Activated CD8-positive, alpha-beta T cell treated with anti-CD3 and anti-CD28 coated beads, Interleukin-2, amount 10 ng/mL, durations not matched to agents 7 days and 5 days (primary cell): ENCODE measurements at regions not wholly inside any gene's neighbourhood (a gene's known extent, or its start where the extent isn't known, plus 50 kb on each side); places are given as distances from the start of the nearest gene placed in this dataset.

Source experiments
- ATAC-seq: fragments of 150-1000 bp; cut with Tn5 transposase; one replicate; pipeline ENCODE4 v1.10.0; 2021; ENCODE audit warnings: moderate library complexity
- CTCF ChIA-PET: fragments of 350-600 bp; sonication (Branson Sonifier 250); formaldehyde crosslinking; loops from one replicate; lab custom pipeline; 2021; ENCODE audit warnings: antibody characterized with exemption; lab: Charles Lee
- POLR2A ChIA-PET: fragments of 350-600 bp; sonication (Branson Sonifier 250); formaldehyde crosslinking; loops from one replicate; lab custom pipeline; 2021; ENCODE audit warnings: antibody characterized with exemption; lab: Charles Lee
- DNase-seq: peaks from one replicate; pipeline ENCODE4 v3.0.0-alpha.2; 2020
- H3K27ac Mint-ChIP-seq: one replicate; pipeline ENCODE4 v1.8.0; 2021; ENCODE audit warnings: mild to moderate bottlenecking, mixed read lengths
- H3K27me3 Mint-ChIP-seq: one replicate; pipeline ENCODE4 v1.8.0; 2021; ENCODE audit warnings: low read depth, mixed read lengths
- H3K36me3 Mint-ChIP-seq: one replicate; pipeline ENCODE4 v1.8.0; 2021; ENCODE audit warnings: low read depth, mixed read lengths
- H3K4me1 Mint-ChIP-seq: one replicate; pipeline ENCODE4 v1.8.0; 2021; ENCODE audit warnings: low read depth, mixed read lengths
- H3K4me3 Mint-ChIP-seq: one replicate; pipeline ENCODE4 v1.8.0; 2021; ENCODE audit warnings: mild to moderate bottlenecking, mixed read lengths
- H3K9me3 Mint-ChIP-seq: one replicate; pipeline ENCODE4 v1.8.0; 2022; ENCODE audit warnings: mixed read lengths; ENCODE audit not compliant: insufficient read depth

DNA sequence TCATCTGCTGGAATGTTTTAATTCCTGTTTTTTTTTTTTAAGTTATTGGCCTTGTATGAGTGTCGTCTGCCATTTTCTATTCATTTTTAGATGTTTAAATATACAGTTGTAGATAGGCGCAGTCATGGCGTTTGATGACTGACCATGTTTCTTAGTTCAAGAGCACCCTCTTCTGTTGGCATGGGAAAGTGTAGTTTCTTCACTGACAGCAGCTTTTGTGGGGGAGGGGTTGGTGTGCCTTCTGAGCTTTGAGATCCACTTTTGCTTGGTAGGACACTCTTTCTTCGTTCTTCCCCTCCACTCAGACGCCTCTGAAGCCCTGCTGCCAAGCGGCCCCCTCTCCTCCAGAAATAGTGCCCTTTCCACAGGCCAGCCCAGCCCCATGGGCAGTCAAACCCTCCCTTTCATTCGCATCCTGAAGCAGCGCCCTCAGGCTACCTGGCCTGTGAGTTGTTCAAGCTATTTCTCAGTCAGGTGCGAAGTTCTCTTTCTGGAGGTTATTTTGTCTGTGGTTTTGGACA is 492.0 kb downstream of the TNS1 start:
- Mint-ChIP-seq H3K36me3 (no peaks in the 10 kb centered on the region), H3K27me3 (no peaks in the 10 kb centered on the region), H3K4me1 (peaks cover 7% of the 10 kb centered on the region), H3K9me3 (no peaks in the 10 kb centered on the region), H3K4me3 (no peak overlapping the region), H3K27ac (no peak overlapping the region)
- DNase-seq (peak; percentile 73), ATAC-seq (peak; percentile 68)
- ChIA-PET POLR2A (interaction anchor here (0.7 kb wide), 1 partner anchor 12 kb away, joined by 3 read pairs; no protein-coding TSS in a partner anchor), CTCF (interaction anchor here (0.7 to 2.8 kb wide), 14 partner anchors 7 to 992 kb away, joined by 3 to 16 read pairs (median 4); no protein-coding TSS in a partner anchor)

GRCh38 chr2:217505303-217505702 is 497.5 kb downstream of the TNS1 start:
- no peaks in the 10 kb centered on the region for H3K36me3 Mint-ChIP-seq
- no peak overlapping the region for H3K27ac Mint-ChIP-seq
- H3K27me3 Mint-ChIP-seq = peaks cover 10% of the 10 kb centered on the region

DNA sequence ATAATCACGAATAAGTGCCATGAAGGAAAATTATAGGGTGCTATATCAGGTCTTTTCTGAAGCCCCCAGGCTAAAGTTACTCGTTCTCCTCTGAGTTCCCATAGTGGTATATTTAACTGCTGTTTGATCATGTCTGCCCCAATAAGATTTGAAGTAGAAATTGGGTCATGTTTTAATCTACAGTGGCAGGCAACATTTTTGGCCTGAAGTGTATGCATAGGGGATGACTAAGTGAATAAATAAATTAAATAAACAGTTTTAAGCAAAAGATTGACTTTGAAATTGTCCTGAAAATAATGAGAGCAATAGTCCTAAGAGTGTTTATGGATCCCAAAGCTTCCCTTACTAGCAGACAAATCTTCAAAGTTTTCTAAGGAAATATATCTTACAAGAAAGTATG is 500.9 kb downstream of the TNS1 start:
- H3K9me3 Mint-ChIP-seq = no peaks in the 10 kb centered on the region
- DNase-seq (no peak), ATAC-seq (no peak)
- CTCF ChIA-PET = no interaction called here
- H3K27ac Mint-ChIP-seq = no peak overlapping the region
- peaks cover 2% of the 10 kb centered on the region for H3K4me1 Mint-ChIP-seq
- no peaks in the 10 kb centered on the region for H3K36me3 Mint-ChIP-seq
- H3K27me3 Mint-ChIP-seq = peaks cover 10% of the 10 kb centered on the region
- POLR2A ChIA-PET = no interaction called here
- H3K4me3 Mint-ChIP-seq = no peak overlapping the region

More at GRCh38 chr2:217505303-217505702, 497.5 kb downstream of the TNS1 start:
- no peak for DNase-seq
- Mint-ChIP-seq H3K4me1 (no peaks in the 10 kb centered on the region), H3K4me3 (no peak overlapping the region), H3K9me3 (no peaks in the 10 kb centered on the region)
- ChIA-PET POLR2A (no interaction called here), CTCF (no interaction called here)
- no peak for ATAC-seq

DNA sequence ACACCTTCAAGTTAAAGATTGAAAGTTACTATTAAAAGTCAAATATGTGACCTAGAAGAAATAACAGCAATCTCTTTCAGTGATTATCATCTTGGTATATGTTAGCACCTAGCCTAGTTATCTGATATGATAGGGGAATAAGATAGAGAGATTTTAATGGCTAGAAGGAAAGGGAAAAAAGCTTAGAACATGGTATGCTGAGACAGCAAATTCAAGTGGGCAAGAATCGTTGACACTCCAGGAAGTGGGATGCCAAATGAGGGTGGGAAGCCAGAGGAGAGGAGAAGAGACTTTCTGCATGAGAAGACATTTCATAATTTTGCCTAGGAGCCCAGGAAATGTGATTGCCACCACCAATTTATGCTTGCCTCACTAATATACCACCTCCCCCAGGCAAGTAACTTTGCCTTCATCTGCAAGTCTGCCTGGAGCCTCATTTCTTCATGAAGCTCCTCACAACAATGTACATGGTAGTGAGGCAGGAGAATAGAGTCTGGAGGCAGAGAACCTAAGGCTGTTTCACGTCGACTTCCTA is 504.9 kb downstream of the TNS1 start:
- Mint-ChIP-seq H3K27me3 (peaks cover 2% of the 10 kb centered on the region), H3K36me3 (no peaks in the 10 kb centered on the region), H3K4me3 (no peak overlapping the region), H3K9me3 (no peaks in the 10 kb centered on the region), H3K4me1 (peaks cover 2% of the 10 kb centered on the region), H3K27ac (no peak overlapping the region)
- ChIA-PET POLR2A (no interaction called here), CTCF (no interaction called here)
- ATAC-seq = no peak
- DNase-seq = no peak

GRCh38 chr2:217494557-217494956 is 508.2 kb downstream of the TNS1 start:
- ATAC-seq (no peak), DNase-seq (no peak)
- Mint-ChIP-seq H3K9me3 (no peaks in the 10 kb centered on the region), H3K4me1 (peaks cover 2% of the 10 kb centered on the region), H3K27ac (no peak overlapping the region), H3K27me3 (peaks cover 2% of the 10 kb centered on the region), H3K36me3 (no peaks in the 10 kb centered on the region), H3K4me3 (no peak overlapping the region)
- CTCF ChIA-PET = no interaction called here
- POLR2A ChIA-PET = no interaction called here

DNA sequence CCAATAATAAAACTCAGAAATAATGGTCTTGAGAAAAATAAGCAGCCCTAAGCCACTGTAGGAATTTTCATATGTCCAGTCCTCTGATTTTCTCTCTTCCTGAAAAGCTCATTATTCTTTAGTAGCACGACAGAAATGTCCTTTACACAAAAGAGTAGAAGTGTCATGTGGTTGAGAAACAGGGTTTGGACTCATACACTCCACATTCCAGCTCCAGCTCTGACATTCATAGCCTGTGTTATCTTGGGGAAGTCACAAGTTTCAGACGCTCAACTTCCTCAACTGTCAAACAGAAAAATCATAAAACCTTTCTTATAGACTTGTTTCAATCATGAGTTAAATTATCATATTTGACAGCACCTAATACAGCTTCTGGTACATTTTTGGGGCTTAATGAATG is 511.5 kb downstream of the TNS1 start:
- peaks cover 2% of the 10 kb centered on the region for H3K27me3 Mint-ChIP-seq
- POLR2A ChIA-PET = no interaction called here
- H3K27ac Mint-ChIP-seq = no peak overlapping the region
- H3K4me3 Mint-ChIP-seq = no peak overlapping the region
- no peaks in the 10 kb centered on the region for H3K36me3 Mint-ChIP-seq
- no peaks in the 10 kb centered on the region for H3K4me1 Mint-ChIP-seq
- H3K9me3 Mint-ChIP-seq = no peaks in the 10 kb centered on the region
- no peak for DNase-seq
- CTCF ChIA-PET = no interaction called here
- ATAC-seq = no peak

DNA sequence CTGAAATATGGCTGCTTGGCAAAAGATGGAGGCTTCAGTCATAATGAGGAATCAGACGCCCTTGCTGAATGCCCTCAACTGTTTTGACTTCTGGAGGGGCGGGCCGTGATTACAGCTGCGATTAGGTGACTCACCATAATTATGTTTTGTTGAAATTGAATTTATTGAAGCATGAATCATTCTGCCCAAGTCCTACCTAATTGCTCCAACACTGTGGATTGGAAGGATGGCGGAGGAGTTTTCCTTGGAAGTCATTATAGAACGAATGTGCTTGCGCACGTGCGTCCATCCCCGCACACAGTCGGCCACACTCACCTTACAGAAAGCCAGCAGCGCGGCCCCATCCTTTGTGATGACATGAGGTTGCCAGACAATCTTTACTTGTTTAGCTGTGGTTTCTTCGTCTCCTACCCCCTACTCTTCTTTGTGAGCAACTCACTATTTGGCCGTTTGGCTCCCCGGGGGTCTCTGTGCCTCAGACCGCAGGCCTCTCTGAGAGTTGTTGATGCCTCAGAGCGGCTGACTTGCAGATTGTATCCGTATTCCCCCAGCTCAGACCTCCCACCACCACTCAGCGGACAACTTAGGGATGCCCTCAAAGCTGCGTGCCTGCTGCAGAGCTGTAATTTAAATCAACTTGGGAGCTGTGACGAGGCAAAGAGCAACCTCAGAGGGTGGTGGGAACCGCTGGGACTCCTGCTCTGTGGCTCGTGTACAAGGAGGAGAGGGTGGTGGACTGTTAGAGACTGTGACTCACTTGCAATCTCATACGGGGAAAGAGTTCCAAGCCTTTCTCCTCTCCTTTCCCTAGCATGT is 513.4 kb downstream of the TNS1 start:
- H3K27ac Mint-ChIP-seq = no peak overlapping the region
- no peaks in the 10 kb centered on the region for H3K36me3 Mint-ChIP-seq
- H3K4me1 Mint-ChIP-seq = no peaks in the 10 kb centered on the region
- ATAC-seq (no peak), DNase-seq (no peak)
- peaks cover 3% of the 10 kb centered on the region for H3K27me3 Mint-ChIP-seq
- CTCF ChIA-PET = no interaction called here
- no peaks in the 10 kb centered on the region for H3K9me3 Mint-ChIP-seq
- no peak overlapping the region for H3K4me3 Mint-ChIP-seq
- POLR2A ChIA-PET = no interaction called here

DNA sequence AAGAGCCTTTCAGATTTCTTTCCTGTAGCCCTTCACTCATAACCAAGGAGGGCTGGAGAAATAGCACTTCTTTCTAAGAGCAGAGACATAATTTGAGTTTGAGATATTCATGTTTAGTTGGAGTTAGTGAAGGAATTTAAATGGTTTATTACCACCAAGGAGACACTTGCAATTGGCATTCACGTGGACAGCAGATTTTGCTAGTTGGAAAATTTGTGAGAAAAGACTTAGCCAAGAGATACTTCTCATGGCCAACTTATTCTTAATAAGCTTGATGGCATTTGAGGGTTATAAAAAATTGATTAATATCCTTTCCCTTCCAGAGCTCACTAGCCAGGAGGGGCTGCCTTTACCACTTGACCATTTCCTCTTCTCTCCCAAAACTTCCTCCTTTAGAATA is 518.7 kb downstream of the TNS1 start:
- ATAC-seq (no peak), DNase-seq (no peak)
- POLR2A ChIA-PET = no interaction called here
- H3K27ac Mint-ChIP-seq = no peak overlapping the region
- H3K4me1 Mint-ChIP-seq = no peaks in the 10 kb centered on the region
- H3K27me3 Mint-ChIP-seq = peaks cover 9% of the 10 kb centered on the region
- H3K9me3 Mint-ChIP-seq = no peaks in the 10 kb centered on the region
- no peaks in the 10 kb centered on the region for H3K36me3 Mint-ChIP-seq
- CTCF ChIA-PET = no interaction called here
- no peak overlapping the region for H3K4me3 Mint-ChIP-seq

GRCh38 chr2:217482056-217482710 is 520.6 kb downstream of the TNS1 start:
- DNase-seq (no peak), ATAC-seq (no peak)
- Mint-ChIP-seq H3K4me3 (no peak overlapping the region), H3K36me3 (no peaks in the 10 kb centered on the region), H3K27ac (no peak overlapping the region), H3K27me3 (peaks cover 9% of the 10 kb centered on the region), H3K4me1 (no peaks in the 10 kb centered on the region), H3K9me3 (no peaks in the 10 kb centered on the region)
- CTCF ChIA-PET = no interaction called here
- POLR2A ChIA-PET = no interaction called here

DNA sequence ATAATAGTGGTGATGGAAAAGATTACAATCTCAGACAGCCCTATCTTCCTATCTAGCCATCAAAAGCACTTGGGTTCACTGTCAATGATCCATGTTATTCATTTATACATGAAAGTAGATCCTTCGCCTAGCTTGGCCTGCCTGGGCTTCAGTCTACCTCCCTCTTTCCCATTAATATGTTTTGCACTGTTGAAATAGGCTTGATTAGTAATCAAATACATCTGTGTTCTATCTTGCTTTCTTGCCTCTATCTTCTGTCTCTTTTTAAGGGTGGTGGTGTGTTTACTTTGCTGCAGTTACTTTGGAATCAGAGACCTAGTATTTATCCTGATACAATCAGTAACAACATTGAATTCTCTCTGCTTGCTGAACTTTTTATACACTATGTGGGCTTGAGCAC is 521.2 kb downstream of the TNS1 start:
- ATAC-seq = no peak
- no peak for DNase-seq
- Mint-ChIP-seq H3K4me1 (no peaks in the 10 kb centered on the region), H3K9me3 (no peaks in the 10 kb centered on the region), H3K4me3 (no peak overlapping the region), H3K36me3 (no peaks in the 10 kb centered on the region), H3K27me3 (peaks cover 9% of the 10 kb centered on the region), H3K27ac (no peak overlapping the region)
- CTCF ChIA-PET = no interaction called here
- POLR2A ChIA-PET = no interaction called here

- H3K9me3 Mint-ChIP-seq = no peaks in the 10 kb centered on the region
- CTCF ChIA-PET = no interaction called here
- POLR2A ChIA-PET = no interaction called here
- H3K36me3 Mint-ChIP-seq = no peaks in the 10 kb centered on the region
- no peaks in the 10 kb centered on the region for H3K4me1 Mint-ChIP-seq
- no peak overlapping the region for H3K4me3 Mint-ChIP-seq
- peaks cover 6% of the 10 kb centered on the region for H3K27me3 Mint-ChIP-seq
- H3K27ac Mint-ChIP-seq = no peak overlapping the region
- ATAC-seq (no peak), DNase-seq (no peak)
Measured at GRCh38 chr2:217479566-217479965, 523.2 kb downstream of the TNS1 start.

DNA sequence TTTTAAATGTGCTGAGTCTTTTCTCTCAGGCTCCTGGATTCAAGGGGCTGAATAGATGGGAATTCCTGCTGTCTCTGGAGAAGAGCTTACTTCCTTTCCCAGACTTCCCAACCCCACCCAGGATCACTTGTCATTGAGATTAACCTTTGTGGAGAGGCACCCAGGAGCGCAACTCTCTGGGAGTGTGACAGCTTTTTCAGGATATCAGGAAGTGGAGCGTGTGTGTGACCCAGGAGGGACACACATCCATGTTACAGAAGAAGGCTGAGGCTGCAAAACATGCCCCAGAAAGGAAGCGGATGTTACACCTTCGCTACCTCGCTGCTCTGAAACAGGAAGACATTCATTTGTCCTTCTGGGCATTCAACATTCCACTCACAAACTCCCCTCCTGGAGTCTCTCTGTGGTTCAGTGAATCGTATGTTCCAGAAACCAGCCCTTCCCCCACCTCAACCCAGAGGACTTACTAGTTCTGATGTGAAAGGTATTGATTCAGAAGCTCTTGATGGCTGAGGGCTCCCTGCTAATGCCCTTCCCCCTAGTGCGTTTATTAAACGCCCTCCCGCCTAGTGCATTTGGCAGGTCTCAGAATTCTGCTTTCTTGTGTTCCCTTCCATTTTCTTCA is 523.9 kb downstream of the TNS1 start:
- no peak overlapping the region for H3K27ac Mint-ChIP-seq
- no peak overlapping the region for H3K4me3 Mint-ChIP-seq
- H3K36me3 Mint-ChIP-seq = no peaks in the 10 kb centered on the region
- CTCF ChIA-PET = no interaction called here
- no peaks in the 10 kb centered on the region for H3K9me3 Mint-ChIP-seq
- DNase-seq (no peak), ATAC-seq (no peak)
- POLR2A ChIA-PET = no interaction called here
- H3K4me1 Mint-ChIP-seq = no peaks in the 10 kb centered on the region
- peaks cover 6% of the 10 kb centered on the region for H3K27me3 Mint-ChIP-seq
